ENCODE measurements at regions not wholly inside any gene's neighbourhood (a gene's known extent, or its start where the extent isn't known, plus 50 kb on each side); places are given as distances from the start of the nearest gene placed in this dataset.

- TF ChIP-seq GLIS3 (CRISPR knock-in tag; IDR thresholded peaks at IDR 0.05) (no peak), RARB (CRISPR knock-in tag; IDR thresholded peaks at IDR 0.05) (no peak), ARNTL (CRISPR knock-in tag; IDR thresholded peaks at IDR 0.05; ENCODE audit: borderline replicate concordance, low read depth) (no peak), BACH2 (CRISPR knock-in tag; IDR thresholded peaks at IDR 0.05; ENCODE audit: borderline replicate concordance) (no peak), CSDC2 (CRISPR knock-in tag; IDR thresholded peaks at IDR 0.05) (no peak), CSRNP3 (CRISPR knock-in tag; IDR thresholded peaks at IDR 0.05) (no peak), ZNF565 (CRISPR knock-in tag; conservative IDR thresholded peaks at IDR 0.05; ENCODE audit: low read depth) (no peak), TSHZ2 (CRISPR knock-in tag; IDR thresholded peaks at IDR 0.05) (no peak), ZC3H10 (CRISPR knock-in tag; IDR thresholded peaks at IDR 0.05) (no peak)
- TF ChIP-seq, protein P1, sequence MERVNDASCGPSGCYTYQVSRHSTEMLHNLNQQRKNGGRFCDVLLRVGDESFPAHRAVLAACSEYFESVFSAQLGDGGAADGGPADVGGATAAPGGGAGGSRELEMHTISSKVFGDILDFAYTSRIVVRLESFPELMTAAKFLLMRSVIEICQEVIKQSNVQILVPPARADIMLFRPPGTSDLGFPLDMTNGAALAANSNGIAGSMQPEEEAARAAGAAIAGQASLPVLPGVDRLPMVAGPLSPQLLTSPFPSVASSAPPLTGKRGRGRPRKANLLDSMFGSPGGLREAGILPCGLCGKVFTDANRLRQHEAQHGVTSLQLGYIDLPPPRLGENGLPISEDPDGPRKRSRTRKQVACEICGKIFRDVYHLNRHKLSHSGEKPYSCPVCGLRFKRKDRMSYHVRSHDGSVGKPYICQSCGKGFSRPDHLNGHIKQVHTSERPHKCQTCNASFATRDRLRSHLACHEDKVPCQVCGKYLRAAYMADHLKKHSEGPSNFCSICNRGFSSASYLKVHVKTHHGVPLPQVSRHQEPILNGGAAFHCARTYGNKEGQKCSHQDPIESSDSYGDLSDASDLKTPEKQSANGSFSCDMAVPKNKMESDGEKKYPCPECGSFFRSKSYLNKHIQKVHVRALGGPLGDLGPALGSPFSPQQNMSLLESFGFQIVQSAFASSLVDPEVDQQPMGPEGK (CRISPR knock-in tag; IDR thresholded peaks at IDR 0.05; ENCODE audit: borderline replicate concordance), result no peak
Observed at GRCh38 chr3:10764259-10765051, 51.6 kb upstream of the SLC6A11 start.
